NCI-H2171 (cell line): ENCODE measurements at regions not wholly inside any gene's neighbourhood (a gene's known extent, or its start where the extent isn't known, plus 50 kb on each side); places are given as distances from the start of the nearest gene placed in this dataset.
A peak's percentile ranks its signal among the peaks of the same experiment; 100 is the strongest.

ENCODE experiments used
- DNase-seq: peaks from one replicate; lab custom pipeline; 2025; lab: John Stamatoyannopoulos, UW

DNA sequence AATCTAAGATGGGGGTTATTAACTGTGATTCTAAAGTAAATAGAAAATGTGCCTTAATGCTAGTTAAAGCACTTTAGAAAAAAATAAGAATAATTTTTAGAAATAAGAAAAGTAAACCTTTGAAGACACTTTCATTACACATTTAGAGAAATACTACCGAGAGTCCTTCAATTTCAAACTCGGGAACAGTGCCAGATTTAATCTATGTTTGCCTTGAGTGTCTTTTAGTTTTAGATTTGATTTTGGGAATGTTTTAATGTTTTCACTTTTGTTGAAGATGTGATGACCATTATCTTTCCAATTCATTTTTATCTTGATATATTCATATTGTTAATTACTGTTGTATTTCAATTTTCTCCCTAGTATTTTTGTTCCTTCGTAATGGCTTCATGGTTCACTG is 592.7 kb upstream of the MGMT start:
- DNase-seq, result no peak

DNA sequence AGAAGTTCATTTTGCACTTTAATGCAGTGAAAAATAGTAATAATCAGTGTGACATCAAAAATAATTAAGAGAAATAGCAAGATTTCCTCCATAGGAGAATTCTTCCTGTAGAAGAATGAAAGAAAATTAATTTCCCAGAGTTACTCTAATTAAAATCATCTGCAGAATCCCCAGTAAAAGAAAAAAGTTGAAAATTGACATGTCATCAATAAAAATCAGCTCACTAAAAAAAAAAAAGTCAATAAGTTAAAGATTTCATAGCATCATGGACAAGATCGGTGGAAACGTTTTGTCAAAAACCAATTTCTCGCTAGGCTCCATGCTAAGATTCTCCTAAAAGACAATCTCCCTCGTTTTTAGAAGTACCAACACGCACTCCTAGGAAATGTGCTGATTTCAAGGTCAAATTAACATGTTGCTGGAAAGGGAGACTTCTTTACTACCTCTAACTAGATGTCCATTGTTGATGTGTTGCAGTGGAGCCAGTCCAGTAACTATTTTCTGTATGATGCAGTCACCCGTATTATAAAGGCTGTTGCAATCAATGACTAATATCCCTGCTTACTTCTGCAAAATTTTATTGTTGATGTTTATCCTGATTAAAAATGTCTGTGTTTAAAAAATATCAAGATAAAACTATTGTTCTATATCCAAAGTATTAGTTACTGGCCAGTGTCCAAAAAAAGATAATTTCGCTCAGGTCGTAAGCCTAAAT is 591.9 kb upstream of the MGMT start:
- no peak for DNase-seq

DNA sequence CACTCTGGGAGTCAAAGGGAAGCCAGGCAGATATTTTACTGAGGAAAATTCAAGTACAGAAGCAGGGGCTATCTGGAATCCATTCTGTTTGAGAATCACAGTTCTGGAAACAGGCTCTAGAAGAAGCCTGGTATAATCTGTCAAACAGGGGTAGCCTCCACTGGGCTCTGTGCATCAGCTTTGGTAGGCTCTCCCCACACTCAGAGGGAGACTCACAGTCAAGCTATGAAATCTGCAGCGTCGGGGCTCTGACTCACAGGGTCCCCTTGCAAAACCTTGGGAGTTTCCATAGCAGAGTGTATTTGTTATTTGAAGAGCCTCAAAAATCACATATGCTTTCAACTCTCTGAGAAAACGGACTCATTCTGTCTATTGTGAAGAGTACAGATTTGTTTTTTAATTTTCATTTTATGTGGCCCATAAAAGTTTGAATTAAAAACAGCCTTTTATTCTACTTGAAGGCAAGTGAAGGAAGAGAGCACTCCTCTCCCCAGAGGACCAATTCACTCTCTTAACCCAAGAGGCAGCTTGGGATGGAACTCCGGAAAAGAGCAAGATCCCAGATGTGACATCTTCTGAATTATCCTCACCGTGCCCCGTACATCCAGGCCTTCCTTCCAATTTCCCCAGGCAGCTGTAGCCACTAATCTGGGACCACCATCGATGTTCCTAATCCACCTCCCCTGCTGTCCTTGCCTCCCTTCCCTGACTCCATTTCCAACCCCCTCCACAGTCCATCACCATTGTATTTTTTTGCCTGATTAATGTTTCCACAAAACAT is 590.9 kb upstream of the MGMT start:
- DNase-seq, result no peak

DNA sequence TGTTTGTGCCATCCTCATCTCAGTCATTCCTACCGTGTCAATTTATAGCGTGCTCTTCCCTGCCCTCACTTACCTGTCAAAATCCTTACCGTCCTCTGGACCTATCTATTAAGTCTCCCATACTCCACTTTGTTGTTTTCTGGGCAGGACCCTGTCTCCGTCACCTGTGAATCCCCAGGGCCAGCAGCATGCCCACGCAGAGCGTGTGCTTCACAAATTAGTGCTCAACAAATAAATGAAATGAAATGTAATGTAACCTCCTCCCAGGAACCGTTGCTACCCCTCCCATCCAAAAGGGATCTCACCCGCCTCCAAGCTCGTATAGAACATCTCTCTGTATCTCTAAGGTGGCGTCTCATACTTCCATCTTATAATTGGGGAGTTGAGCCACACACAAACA is 589.9 kb upstream of the MGMT start:
- no peak for DNase-seq

DNA sequence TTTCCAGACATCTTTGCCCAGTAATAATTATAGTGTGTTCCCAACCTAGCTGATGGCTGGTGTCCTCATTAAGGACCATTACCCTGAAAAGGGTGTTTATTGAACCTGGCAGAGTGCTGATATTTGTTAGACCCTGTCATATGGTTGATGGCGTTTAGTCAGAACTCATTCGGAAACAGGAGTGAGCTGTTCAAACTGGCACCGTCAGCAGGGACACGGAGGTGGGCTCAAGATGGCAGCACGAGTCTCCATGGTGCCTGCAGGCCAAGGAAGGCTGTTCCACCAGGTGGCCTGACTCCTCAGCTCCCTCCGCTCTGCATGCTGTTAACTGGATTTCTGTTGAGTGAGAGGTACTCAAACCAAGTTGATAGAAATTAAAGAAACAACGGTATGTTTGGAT is 589.1 kb upstream of the MGMT start:
- DNase-seq, result no peak

DNA sequence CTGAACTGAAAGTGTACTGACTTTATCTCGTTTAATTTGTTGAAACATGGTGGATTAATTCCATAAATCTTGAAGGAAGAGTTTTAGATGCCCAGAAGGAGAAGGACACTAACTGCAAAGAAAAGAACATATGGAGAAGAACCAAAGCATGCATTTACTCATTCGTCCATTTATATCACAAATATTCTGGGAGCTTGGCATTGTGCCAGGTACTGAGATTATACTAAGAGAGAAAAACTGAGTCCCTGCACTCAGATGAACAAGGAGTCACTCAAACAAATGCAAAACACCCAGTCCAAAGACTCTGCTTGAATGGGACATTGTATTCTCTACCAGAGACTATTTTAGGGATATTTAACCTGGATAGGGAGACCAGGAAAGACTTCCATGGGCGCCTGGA is 588.0 kb upstream of the MGMT start:
- DNase-seq, result no peak

DNA sequence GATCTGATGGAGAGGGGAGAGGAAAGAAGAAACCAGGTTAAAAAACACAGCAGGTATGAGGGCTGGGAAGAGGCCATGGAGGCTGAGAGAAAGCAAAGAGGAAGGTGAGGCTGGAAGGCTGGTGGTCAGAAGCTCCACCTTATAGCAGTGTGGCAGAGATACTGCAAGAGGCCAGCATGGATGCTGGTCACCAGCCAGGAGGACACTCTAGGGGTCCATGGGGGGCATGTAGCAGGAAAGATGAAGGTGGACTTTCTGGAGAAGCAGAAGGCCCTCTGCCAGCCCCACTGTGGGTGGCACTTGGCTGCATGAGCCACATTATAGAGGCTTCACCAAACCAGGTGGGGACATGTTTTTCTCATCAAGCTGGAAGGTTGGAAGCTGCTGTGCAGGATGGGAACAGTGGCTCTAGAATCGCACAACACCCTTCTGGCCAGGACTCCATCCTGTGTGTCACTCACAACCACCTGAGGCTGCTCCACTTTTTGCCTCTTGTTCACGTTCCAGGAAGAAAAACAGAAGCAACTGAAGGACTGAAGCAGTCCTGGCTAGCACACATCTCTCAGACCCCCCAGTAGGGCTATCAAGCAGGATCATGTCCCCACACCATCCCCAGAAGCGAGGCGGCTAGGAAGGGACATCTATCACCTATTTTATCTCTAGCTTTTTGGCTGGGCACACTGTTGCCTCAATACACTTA is 587.5 kb upstream of the MGMT start:
- DNase-seq, result no peak

DNA sequence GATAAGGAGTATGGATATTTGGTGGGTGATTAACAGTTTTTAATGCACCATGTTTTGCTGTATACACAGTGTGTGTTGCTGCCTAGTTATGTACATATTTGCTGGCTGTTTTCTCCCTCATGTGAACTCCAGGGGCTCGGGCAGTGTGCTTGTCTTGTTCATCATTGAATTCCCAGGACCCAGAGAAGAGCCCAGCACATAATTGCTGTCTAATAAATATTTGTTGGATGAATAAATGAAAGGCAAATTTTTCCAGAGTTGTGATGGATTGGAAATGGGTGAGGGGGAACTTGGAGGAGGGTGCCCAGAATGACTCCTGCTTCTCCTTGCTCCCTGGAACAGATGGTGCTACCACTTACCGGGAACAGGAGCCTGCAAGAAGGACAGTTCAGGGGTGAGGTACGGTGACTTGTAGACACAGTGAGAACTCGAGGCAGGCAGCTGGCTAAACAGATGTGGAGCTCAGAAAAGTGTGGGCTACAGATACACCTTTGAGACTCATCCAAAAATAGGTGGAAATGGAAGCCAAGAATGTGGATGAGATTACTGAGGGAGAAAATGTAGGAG is 586.8 kb upstream of the MGMT start:
- DNase-seq, result peak; percentile 12

DNA sequence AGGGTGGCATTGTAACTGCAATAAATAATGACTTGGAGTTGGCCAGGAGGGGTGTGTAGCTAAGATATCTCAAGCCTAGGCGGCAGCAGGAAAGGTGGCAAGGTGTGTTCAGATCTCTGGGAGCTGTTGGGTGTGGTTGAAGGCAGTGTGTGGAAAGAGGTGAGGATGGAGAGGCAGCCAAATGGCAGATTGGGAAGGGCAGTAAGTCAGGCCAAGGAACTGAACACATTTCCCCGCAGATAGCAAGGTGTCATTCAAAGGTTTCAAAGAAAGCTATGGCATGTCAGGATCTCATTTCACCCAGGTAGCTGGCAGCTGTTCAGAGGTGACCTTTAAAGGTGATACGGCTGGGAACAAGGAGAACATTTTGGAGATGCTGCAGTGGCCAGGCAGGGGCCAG is 586.0 kb upstream of the MGMT start:
- no peak for DNase-seq

DNA sequence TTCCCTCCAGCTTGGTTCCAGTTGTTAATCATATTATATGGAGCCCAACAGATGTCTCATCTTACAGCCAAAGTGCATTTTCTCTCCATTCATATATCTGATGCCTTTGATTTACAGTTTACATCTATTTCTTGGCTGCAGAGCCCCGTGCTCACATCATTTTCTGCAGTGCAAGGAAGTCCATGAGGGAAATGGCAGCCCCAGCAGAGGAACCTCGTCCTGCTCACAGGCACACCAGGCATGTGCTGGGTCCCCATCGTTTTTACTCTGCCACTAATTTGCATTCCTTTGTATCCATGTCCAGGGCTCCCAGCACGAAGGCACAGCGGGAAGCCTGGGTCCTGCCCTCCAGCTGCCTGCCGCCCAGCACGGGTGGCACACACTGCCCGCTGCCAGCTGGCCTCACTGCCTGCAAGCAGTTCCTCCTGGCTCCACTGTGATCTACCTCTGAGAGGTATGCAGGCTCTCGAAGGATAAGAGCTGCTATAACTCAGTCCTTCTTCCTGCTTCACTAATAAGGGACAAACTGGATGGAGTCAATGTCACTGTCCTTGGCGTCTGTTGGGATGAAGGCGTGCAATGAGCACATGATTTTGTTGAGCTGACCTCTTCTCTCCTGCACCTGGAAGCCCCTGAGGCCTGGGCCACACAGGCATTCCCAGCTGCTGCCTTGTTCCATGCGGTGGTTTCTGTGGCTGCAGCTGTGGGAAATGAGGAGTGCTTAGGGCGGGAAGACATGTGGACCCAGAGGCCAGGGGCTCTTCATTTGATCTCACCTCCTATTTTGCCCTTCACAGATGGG is 583.6 kb upstream of the MGMT start:
- DNase-seq, result no peak

DNA sequence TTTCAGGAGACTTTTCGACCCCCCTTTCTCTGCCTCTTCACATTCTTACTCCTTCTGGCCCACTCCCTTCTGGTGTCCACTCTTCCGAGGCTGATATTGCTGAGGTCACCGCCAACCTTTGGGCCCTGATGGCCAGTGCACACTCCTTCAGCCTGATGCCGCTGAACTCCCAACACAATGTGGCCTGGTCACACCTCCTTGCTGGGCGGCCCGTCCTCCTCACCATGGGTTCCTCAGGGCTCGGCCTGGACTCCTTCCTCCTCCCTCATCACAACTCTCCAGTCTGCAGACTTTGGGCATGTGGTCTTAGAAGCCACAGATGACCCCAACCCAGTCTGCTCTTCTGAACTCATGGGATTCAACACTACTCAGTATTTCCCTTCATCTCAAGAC is 583.0 kb upstream of the MGMT start:
- DNase-seq, result no peak

DNA sequence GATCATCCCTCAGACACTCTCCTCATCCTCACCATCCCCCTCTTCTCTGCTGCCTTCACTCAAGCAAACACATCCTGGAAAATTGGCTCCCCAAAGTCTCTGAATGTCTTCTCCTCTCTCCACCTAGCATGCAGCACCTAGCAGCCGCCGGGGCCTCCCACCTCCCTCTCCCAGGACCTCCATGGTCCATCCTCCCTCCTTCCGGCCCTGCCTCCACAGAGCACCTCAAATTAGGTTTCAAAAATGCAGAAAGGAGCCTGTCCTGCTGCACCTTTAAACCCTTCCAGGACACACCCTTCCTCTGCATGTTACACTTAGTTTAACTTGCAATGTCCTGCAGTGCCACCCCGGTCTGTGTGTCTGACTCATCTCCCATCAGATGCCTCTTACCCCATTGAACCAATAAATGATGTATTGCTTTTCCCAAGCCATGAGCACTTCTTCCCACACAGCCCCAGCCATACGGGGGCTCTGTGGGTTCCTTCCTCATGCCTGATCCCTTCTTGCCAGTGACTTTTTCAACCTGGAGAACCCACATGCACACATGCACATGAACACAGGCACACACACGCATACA is 582.5 kb upstream of the MGMT start:
- no peak for DNase-seq

DNA sequence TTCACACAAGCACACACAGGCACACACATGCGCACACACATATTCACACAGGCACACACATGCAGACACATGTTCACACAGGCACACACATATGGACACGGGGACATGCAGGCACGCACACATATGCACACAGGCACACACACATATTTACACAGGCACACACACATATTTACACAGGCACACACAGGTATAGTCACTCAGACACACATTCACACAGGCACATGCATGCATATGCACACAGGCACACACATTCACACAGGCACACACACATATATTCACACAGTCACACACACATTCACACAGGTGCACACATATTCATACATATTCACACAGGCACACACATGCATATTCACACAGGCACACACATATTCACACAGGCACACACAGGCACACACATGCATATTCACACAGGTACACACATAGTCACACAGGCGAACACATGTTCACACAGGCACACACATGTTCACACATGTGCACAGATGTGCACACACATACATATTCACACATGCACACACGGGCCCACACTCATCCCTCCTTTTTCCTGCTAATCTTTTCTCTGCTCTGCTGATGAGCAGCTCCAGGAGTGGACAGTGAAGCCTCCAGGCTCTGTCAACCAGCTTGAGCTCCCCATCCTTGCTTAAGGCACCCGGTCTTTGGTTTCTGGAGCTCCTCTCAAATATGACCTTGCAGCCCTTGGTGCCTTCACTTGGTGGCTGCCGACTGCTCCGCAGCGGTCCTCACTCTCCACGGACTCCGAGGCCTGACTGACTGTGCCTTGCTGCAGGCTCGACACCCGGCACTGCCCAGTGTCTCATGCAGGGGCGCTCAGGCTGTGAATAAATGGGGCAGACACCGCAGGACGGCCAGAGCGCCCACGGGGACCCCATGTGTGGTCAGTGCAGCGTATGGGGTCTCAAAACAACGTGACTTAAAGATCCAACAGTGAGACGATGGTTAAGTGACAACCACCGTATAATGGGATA is 581.2 kb upstream of the MGMT start:
- DNase-seq, result no peak

DNA sequence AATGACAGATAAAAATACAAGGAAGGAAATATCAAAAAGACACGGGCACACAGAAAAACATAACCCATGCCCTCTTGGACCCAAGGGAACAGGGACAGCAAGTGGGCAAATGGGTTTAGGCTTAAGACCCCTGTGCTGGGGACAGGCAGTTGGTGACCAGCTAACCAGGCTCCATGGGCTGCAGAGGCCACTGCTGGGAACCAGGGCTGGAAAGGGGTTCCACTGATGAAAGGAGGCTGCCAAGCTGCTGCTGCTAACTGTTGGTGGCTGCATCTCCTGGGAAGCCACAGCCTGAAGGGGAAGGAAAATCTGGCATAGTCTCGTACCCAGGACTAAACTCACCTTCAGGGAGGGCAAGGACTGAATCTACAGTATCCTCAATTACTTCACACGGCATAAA is 579.2 kb upstream of the MGMT start:
- no peak for DNase-seq

DNA sequence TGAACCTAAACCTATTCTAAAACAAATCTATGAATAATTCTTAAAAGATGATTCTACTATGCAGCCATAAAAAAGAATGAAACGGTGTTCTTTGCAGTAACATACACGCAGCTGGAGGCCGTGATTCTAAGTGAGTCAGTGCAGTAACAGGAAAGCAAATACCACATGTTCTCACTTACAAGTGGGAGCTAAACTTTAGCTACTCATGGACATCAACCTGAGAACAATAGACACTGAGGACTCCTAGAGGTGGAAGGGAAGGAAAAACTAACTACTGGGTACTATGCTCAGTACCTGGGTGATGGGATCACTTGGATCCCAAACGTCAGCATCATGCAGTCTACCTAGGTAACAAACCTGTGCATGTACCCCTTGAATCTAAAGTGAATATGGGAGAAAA is 575.0 kb upstream of the MGMT start:
- DNase-seq, result no peak

DNA sequence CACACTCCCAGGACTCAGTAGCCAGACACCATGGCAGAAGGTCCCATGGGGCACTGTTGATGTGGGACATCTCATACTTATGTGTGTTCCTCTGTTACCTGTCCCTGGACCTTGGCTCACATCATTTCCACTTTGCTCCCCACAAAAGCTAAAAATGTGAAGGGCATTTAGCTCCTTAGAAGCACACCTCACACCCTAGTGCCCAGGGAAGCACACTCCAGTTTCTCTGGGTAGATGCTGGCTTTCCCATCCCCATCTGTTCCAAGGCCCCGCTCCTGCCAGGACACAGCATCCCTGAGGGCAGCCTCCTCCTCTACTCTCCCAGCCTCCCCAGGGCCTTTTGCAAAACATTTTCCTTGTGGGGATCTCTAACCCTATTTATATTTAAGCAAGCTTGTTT is 572.4 kb upstream of the MGMT start:
- DNase-seq, result no peak

DNA sequence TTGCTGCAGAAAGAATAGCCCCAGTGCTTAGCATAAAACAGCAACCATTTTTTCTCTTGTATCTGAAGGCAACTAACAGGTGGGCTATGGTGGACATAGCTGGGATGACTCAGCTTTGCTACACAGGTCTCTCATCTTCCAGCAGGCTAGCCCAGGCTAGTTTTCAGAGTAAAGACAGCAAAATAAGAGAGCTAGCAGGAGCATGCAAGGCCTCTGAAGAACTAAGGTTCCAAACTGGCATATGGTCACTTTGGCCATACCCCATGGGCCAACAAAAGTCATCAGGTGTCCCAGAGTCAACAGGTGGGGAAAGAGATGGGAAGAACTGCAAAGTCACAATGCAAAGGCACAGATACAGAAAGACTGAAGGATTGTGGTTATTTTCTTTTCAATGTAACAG is 571.6 kb upstream of the MGMT start:
- no peak for DNase-seq

DNA sequence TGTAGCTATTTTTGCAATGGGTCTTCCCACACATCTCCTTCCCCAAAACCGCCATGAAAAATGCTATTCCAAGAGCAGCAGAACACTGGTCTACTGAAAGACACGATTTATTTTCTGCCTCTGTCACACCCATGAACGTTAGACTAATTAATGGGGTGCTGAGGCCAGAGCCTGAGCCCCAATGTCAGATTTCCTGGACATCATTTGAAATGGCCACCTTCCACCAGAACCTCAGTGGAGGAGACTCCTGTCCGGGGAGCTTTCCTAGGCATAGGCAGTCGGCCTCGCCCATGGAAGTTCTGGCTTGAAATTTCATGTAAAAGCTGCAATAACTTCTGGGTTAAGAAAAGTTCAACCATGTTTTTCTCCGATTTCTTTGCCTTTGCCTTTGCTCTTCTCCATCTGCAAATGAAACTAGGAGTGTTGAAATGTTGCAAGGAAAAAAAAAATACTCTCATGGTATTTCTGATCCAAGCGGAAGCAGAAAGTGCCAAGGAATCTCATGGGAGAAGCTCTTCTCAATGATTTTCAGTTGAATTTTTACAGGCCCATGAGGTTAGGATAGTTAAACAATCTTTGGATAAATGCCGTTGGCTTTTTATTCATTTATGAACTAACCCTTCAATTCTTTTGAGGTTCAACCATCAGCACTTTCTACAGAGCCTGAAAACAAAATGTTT is 570.8 kb upstream of the MGMT start:
- DNase-seq, result no peak

DNA sequence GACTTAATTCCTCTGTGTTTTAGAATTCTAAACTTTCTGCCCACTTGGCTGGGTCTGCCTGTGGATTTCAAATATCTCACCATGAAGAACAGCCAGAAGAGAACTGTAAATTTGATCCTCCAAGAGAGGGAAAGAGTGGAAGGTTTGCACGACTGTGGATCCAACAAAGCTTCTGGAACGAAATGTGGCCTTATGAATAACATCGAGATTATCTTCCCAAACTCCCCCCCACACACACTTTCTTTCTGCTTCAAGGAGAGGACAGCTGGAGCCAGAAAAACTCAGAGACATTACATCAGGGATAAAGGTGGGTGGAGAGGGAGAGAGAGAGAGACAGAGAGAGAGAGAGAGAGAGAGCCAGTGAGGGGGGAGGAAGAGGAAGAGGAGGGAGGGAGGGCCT is 570.1 kb upstream of the MGMT start:
- DNase-seq, result no peak
